NT2/D1 (cell line): ENCODE measurements at regions not wholly inside any gene's neighbourhood (a gene's known extent, or its start where the extent isn't known, plus 50 kb on each side); places are given as distances from the start of the nearest gene placed in this dataset.

Source experiments
- YY1 ChIP-seq: IDR thresholded peaks from 2 replicates; pipeline ENCODE4 v1.6.1; 2011; ENCODE audit not compliant: insufficient read length, insufficient read depth
- ZNF274 ChIP-seq: IDR thresholded peaks from 2 replicates; pipeline ENCODE4 v1.6.1; 2011; ENCODE audit warnings: mild to moderate bottlenecking, low read depth, low read length

GRCh38 chr3:127475975-127476705 lies 114.4 kb downstream of the TPRA1 start:
- TF ChIP-seq ZNF274 (no peak), YY1 (no peak)
